Heart left ventricle (tissue), 13 donors: ENCODE measurements at regions not wholly inside any gene's neighbourhood (a gene's known extent, or its start where the extent isn't known, plus 50 kb on each side); places are given as distances from the start of the nearest gene placed in this dataset.

Experiments
- POLR2A ChIP-seq, 2 donors: fragments of 450-650 bp; IDR thresholded peaks; one replicate each; pipeline ENCODE4 v1.6.1; 2017; ENCODE audit warnings: antibody characterized with exemption in 2 of 2, mild to moderate bottlenecking in 2 of 2, moderate library complexity in 2 of 2
- TF ChIP-seq, protein P1 (sequence below), 12 donors: fragments of 200-600 bp; sonication (generic) in 4 of 12; IDR thresholded peaks; one replicate each; pipeline versions ENCODE4 v1.5.0 to v1.8.0; 2018 to 2022; ENCODE audit warnings: antibody characterized with exemption in 12 of 12, mild to moderate bottlenecking in 5 of 12
- donor health status: ischemic (EF 13 %, LVEDD 7.1; RV severe dilation, severe dysfunction).
- donor health status: DM: no; HTN: yes; CAD: no.
- donor health status: DM: no; HTN: no; CAD: no.
- donor health status: ischemic (EF 25% LVEDD 6.9; RV normal size, moderate dysfunction).
- donor health status: ischemic (EF 25% LVEDD 5.7; RV mildly dilated, moderate dysfunction).
- donor health status: ischemic (EF 35%, LVEDD 5.7; RV mildly dilated, moderate dysfunction).
- donor health status: nonischemic (EF 11% LVEDD 7.7; RV severe dilation, severe dysfunction).
- donor health status: DM: yes; HTN: yes; CAD: no.
- donor health status: PGD.
- donor health status: ischemic (EF 29% LVEDD 5.4; RV normal size, mild dysfunction).
- donor health status: nonischemic (EF 23%, LVEDD 6.1; RV moderate dilation, normal function).

DNA sequence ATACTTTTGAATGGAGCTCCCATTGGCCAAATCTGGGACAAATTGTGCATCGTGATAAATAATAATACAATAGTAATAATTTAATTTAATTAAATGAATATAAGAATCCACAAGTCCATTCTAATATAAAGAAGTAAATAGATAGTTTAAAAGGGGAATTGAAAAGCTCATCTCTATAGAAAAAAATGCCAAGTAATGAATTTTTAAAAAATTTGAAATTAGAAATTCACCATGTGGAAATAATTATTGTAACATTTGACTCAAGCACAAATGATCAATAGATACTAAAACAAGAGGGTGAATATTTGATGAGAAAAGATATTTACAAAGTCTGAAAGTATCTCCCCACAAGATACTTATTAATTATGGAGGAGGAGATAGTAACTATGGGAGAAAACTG, 467.4 kb downstream of the CETN3 start:
- TF ChIP-seq, protein P1, sequence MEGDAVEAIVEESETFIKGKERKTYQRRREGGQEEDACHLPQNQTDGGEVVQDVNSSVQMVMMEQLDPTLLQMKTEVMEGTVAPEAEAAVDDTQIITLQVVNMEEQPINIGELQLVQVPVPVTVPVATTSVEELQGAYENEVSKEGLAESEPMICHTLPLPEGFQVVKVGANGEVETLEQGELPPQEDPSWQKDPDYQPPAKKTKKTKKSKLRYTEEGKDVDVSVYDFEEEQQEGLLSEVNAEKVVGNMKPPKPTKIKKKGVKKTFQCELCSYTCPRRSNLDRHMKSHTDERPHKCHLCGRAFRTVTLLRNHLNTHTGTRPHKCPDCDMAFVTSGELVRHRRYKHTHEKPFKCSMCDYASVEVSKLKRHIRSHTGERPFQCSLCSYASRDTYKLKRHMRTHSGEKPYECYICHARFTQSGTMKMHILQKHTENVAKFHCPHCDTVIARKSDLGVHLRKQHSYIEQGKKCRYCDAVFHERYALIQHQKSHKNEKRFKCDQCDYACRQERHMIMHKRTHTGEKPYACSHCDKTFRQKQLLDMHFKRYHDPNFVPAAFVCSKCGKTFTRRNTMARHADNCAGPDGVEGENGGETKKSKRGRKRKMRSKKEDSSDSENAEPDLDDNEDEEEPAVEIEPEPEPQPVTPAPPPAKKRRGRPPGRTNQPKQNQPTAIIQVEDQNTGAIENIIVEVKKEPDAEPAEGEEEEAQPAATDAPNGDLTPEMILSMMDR (IDR thresholded peaks at IDR 0.05), result no peak
- TF ChIP-seq POLR2A (IDR thresholded peaks at IDR 0.05), result no peak
